B cell (primary cell): ENCODE measurements at regions not wholly inside any gene's neighbourhood (a gene's known extent, or its start where the extent isn't known, plus 50 kb on each side); places are given as distances from the start of the nearest gene placed in this dataset.

ENCODE experiments used
- ATAC-seq: fragments of 200-7000 bp; cut with Tn5 transposase; one replicate; pipeline ENCODE4 v1.10.0; 2021; ENCODE audit warnings: low read depth, mild to moderate bottlenecking, moderate number of reproducible peaks, moderate library complexity
- CTCF ChIA-PET: fragments of 350-600 bp; sonication (Branson Sonifier 250); formaldehyde crosslinking; loops from one replicate; lab custom pipeline; 2021; ENCODE audit warnings: antibody characterized with exemption, inconsistent platforms; lab: Charles Lee
- POLR2A ChIA-PET: fragments of 350-600 bp; sonication (Branson Sonifier 250); formaldehyde crosslinking; loops from one replicate; lab custom pipeline; 2021; ENCODE audit warnings: antibody characterized with exemption; lab: Charles Lee
- DNase-seq: peaks from one replicate; pipeline ENCODE4 v3.0.0; 2013
- H2AFZ ChIP-seq: 2 replicates; pipeline ENCODE4 v1.6.1; 2012; ENCODE audit warnings: mild to moderate bottlenecking, low read depth, low read length; ENCODE audit not compliant: insufficient read depth, poor library complexity, severe bottlenecking
- H3K27ac ChIP-seq, 2 donors: 1 replicate in 1 of 2; 2 replicates in 1 of 2; pipeline ENCODE4 v1.5.1; 2012 to 2013; ENCODE audit warnings: low read length in 2 of 2, mild to moderate bottlenecking in 2 of 2, moderate library complexity in 1 of 2
- H3K27me3 ChIP-seq, 4 experiments: fragments of 200-600 bp in 1 of 4; sonication (generic) in 1 of 4; replicated peaks in 1 of 4; 1 replicate in 2 of 4; 2 replicates in 2 of 4; pipeline versions ENCODE4 v1.6.1 to v1.7.0; 2013 to 2016; ENCODE audit warnings: low read length in 3 of 4, mild to moderate bottlenecking in 2 of 4, mixed read lengths in 1 of 4, moderate library complexity in 1 of 4; ENCODE audit not compliant: insufficient read depth in 4 of 4, control insufficient read depth in 3 of 4; ENCODE audit errors: control extremely low read depth in 1 of 4
- H3K36me3 ChIP-seq, 2 experiments: replicated peaks in 1 of 2; 1 replicate in 1 of 2; 2 replicates in 1 of 2; pipeline versions ENCODE4 v1.6.1 to v1.7.1; 2013; ENCODE audit warnings: low read length in 1 of 2; ENCODE audit not compliant: insufficient read depth in 2 of 2, control insufficient read depth in 1 of 2; ENCODE audit errors: control extremely low read depth in 1 of 2, extremely low read depth in 1 of 2
- H3K4me1 ChIP-seq, 2 donors: fragments of 200-600 bp in 1 of 2; sonication (generic) in 1 of 2; 1 replicate in 1 of 2; 2 replicates in 1 of 2; pipeline versions ENCODE4 v1.5.1 to v1.6.1; 2013 to 2017; ENCODE audit warnings: low read length in 2 of 2; ENCODE audit not compliant: control insufficient read depth in 2 of 2, insufficient read depth in 2 of 2
- H3K4me2 ChIP-seq: replicated peaks from 2 replicates; pipeline ENCODE3; 2012; ENCODE audit warnings: mild to moderate bottlenecking, low read depth, low read length; ENCODE audit not compliant: poor library complexity, severe bottlenecking
- H3K4me3 ChIP-seq, 5 experiments: fragments of 200-600 bp in 1 of 5; sonication (generic) in 1 of 5; 1 replicate in 3 of 5; 2 replicates in 2 of 5; pipeline versions ENCODE4 v1.5.1 to v1.7.0; 2011 to 2016; ENCODE audit warnings: low read length in 4 of 5, mild to moderate bottlenecking in 4 of 5, low read depth in 2 of 5, control low read depth in 1 of 5, moderate library complexity in 1 of 5; ENCODE audit not compliant: insufficient read depth in 1 of 5; ENCODE audit errors: control extremely low read depth in 1 of 5, extremely low read depth in 1 of 5
- H3K79me2 ChIP-seq: fragments of 200-600 bp; sonication (generic); one replicate; pipeline ENCODE4 v1.6.0; 2016; ENCODE audit warnings: low read length; ENCODE audit not compliant: control insufficient read depth, insufficient read depth
- H3K9ac ChIP-seq: fragments of 200-600 bp; sonication (generic); 2 replicates; pipeline ENCODE4 v1.6.1; 2017; ENCODE audit warnings: mild to moderate bottlenecking, low read length, moderate library complexity
- H3K9me3 ChIP-seq, 3 donors: one replicate each; pipeline versions ENCODE4 v1.6.1 to v1.7.1; 2013; ENCODE audit warnings: low read length in 2 of 3; ENCODE audit not compliant: control insufficient read depth in 2 of 3, insufficient read depth in 1 of 3; ENCODE audit errors: control extremely low read depth in 1 of 3
- H4K20me1 ChIP-seq: 2 replicates; pipeline ENCODE4 v1.6.0; 2012; ENCODE audit warnings: mild to moderate bottlenecking, low read length; ENCODE audit not compliant: insufficient read depth, control insufficient read depth, poor library complexity, severe bottlenecking
- H3K27ac Mint-ChIP-seq: one replicate; pipeline ENCODE4 v1.8.0; 2021; ENCODE audit warnings: mixed read lengths
- H3K27me3 Mint-ChIP-seq: one replicate; pipeline ENCODE4 v1.8.0; 2021; ENCODE audit warnings: mixed read lengths
- H3K4me1 Mint-ChIP-seq: one replicate; pipeline ENCODE4 v1.8.0; 2021; ENCODE audit warnings: mixed read lengths
- H3K4me3 Mint-ChIP-seq: one replicate; pipeline ENCODE4 v1.8.0; 2021; ENCODE audit warnings: mixed read lengths
- H3K9me3 Mint-ChIP-seq: one replicate; pipeline ENCODE4 v1.8.0; 2022; ENCODE audit warnings: mixed read lengths; ENCODE audit not compliant: insufficient read depth
- EZH2 ChIP-seq: IDR thresholded peaks from 2 replicates; pipeline ENCODE4 v1.6.1; 2012; ENCODE audit warnings: borderline replicate concordance, low read depth, mild to moderate bottlenecking, moderate library complexity, low read length; ENCODE audit not compliant: insufficient read depth, poor library complexity, severe bottlenecking
- WGBS: methylation state at CpG from one replicate; pipeline ENCODE4 v1.1.5; 2013; ENCODE audit warnings: missing lambda C conversion rate; ENCODE audit not compliant: insufficient coverage; 5-methylcytosine and 5-hydroxymethylcytosine counted together
- intact Hi-C: fragments of 100-400 bp; cut with micrococcal nuclease; formaldehyde crosslinking; loops from one replicate; pipeline ENCODE4 v1.10.0; 2022
- TF ChIP-seq, protein P1 (sequence below): fragments of 200-600 bp; IDR thresholded peaks from one replicate; pipeline ENCODE4 v1.8.0; 2022; ENCODE audit warnings: antibody characterized with exemption, mild to moderate bottlenecking

DNA sequence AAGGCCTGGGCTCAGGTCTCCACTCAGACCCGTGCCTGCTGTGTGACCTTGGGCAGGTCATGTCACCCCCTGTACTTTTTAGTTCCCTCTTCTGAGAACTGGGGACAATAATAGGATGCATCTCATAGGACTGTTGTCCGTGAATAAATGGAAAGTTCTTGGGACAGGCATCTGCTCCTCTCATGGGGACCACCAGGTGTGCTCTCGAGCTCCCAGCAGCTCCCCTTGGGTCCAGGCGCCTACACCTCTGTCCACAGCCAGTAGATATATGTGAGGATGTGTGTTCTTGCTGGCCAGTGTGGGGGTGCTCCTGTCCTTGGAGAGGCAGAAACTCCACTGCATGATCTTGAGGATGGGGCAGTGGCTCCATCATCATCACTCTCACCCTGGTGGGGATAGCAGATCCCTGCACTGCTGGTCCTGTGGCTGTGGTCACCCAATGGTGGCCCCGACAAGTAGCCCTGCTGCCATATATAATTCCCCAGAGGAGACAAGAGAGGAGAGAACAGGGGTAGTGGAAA is 257.6 kb upstream of the TLE3 start:
- no peak for DNase-seq
- no peaks in the 10 kb centered on the region for H3K4me1 Mint-ChIP-seq
- no peaks in the 10 kb centered on the region for H3K9me3 Mint-ChIP-seq
- no peaks in the 10 kb centered on the region for H3K4me1 ChIP-seq
- H3K27me3 Mint-ChIP-seq: peaks cover 3% of the 10 kb centered on the region
- POLR2A ChIA-PET: no interaction called here
- H3K4me2 ChIP-seq: no peak overlapping the region
- no peaks in the 10 kb centered on the region for H4K20me1 ChIP-seq
- H3K9ac ChIP-seq: no peak overlapping the region
- no peak for TF ChIP-seq EZH2
- TF ChIP-seq, protein P1, sequence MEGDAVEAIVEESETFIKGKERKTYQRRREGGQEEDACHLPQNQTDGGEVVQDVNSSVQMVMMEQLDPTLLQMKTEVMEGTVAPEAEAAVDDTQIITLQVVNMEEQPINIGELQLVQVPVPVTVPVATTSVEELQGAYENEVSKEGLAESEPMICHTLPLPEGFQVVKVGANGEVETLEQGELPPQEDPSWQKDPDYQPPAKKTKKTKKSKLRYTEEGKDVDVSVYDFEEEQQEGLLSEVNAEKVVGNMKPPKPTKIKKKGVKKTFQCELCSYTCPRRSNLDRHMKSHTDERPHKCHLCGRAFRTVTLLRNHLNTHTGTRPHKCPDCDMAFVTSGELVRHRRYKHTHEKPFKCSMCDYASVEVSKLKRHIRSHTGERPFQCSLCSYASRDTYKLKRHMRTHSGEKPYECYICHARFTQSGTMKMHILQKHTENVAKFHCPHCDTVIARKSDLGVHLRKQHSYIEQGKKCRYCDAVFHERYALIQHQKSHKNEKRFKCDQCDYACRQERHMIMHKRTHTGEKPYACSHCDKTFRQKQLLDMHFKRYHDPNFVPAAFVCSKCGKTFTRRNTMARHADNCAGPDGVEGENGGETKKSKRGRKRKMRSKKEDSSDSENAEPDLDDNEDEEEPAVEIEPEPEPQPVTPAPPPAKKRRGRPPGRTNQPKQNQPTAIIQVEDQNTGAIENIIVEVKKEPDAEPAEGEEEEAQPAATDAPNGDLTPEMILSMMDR: no peak
- no peak overlapping the region for H3K27ac ChIP-seq
- CTCF ChIA-PET: no interaction called here
- no peak overlapping the region for H3K4me3 Mint-ChIP-seq
- ATAC-seq: no peak
- H3K9me3 ChIP-seq: peaks cover 0 to 3% (median 0%) of the 10 kb centered on the region in 3 donors
- peaks cover 0 to 3% (median 0%) of the 10 kb centered on the region in 4 experiments for H3K27me3 ChIP-seq
- H2AFZ ChIP-seq: no peak overlapping the region
- intact Hi-C loops: no loop called here
- H3K27ac Mint-ChIP-seq: no peak overlapping the region
- no peaks in the 10 kb centered on the region for H3K36me3 ChIP-seq
- WGBS: 100% methylated on average over 1 of the region's 5 CpGs
- H3K4me3 ChIP-seq: no peak overlapping the region
- no peaks in the 10 kb centered on the region for H3K79me2 ChIP-seq

DNA sequence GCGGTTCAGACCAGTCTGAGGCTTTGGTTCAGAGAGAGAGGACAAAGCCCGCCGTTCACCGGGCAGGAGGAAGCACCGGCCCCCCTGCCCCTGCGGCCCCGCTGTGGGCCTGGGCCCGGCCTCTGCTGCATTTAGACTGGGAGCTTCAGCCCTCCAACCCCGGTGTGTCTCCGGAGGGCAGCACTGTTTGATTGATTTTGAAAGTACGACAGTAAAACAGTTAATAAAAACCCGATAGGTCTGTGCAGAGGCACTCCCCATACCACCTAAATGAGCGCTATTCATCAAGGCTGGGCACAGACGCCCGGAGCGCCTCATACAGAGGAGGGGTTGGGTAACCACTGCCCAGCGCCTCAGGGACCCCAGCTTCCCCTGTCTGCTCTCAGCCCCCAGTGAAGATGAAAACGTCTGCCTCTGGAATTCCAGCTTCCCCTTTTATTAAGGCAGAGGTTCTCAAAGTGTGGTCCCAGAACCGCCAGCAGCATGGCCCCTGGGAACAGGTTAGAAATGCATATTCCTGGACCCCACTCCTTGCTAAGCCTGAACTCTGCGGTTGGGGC is 256.7 kb upstream of the TLE3 start:
- WGBS: 84% methylated on average over 20 of the region's 20 CpGs
- Mint-ChIP-seq H3K4me3 (no peak overlapping the region), H3K27ac (no peak overlapping the region), H3K9me3 (no peaks in the 10 kb centered on the region), H3K4me1 (peaks cover 2% of the 10 kb centered on the region), H3K27me3 (peaks cover 3% of the 10 kb centered on the region)
- Histone ChIP-seq H3K27ac (no peak overlapping the region), H3K9ac (no peak overlapping the region), H3K79me2 (no peaks in the 10 kb centered on the region), H3K9me3 (peaks cover 0 to 3% (median 0%) of the 10 kb centered on the region in 3 donors), H3K4me1 (peaks cover under 1 to 2% of the 10 kb centered on the region in 2 donors), H4K20me1 (no peaks in the 10 kb centered on the region), H3K36me3 (no peaks in the 10 kb centered on the region), H2AFZ (no peak overlapping the region), H3K4me3 (no peak overlapping the region), H3K27me3 (peaks cover 0 to 3% (median 0%) of the 10 kb centered on the region in 4 experiments), H3K4me2 (no peak overlapping the region)
- DNase-seq (no peak), ATAC-seq (no peak)
- no peak for TF ChIP-seq EZH2
- TF ChIP-seq, protein P1: no peak
- ChIA-PET POLR2A (no interaction called here), CTCF (interaction anchor here (0.5 to 0.6 kb wide), 2 partner anchors 175 to 746 kb away, joined by 3 to 4 read pairs; no protein-coding TSS in a partner anchor)
- intact Hi-C loops: no loop called here
